Hematopoietic multipotent progenitor cell treated with erythropoietin and hydrocortisone succinate and interleukin-3 and kit ligand, for 4 days (in vitro differentiated cells): ENCODE measurements at regions not wholly inside any gene's neighbourhood (a gene's known extent, or its start where the extent isn't known, plus 50 kb on each side); places are given as distances from the start of the nearest gene placed in this dataset.

Experiments used
- DNase-seq: peaks from one replicate; pipeline ENCODE4 v3.0.0-alpha.2; 2015

GRCh38 chr1:18564676-18565075 is 66.0 kb upstream of the PAX7 start:
- DNase-seq = no peak

GRCh38 chr1:18565321-18565720 is 65.3 kb upstream of the PAX7 start:
- DNase-seq = no peak

GRCh38 chr1:18568489-18568888 is 62.2 kb upstream of the PAX7 start:
- DNase-seq = no peak

GRCh38 chr1:18569251-18569650 is 61.4 kb upstream of the PAX7 start:
- DNase-seq = no peak

GRCh38 chr1:18569811-18570545 is 60.7 kb upstream of the PAX7 start:
- no peak for DNase-seq

GRCh38 chr1:18571275-18571674 is 59.4 kb upstream of the PAX7 start:
- DNase-seq = no peak

- DNase-seq = no peak
Observed at GRCh38 chr1:18572022-18572880, 58.4 kb upstream of the PAX7 start.

GRCh38 chr1:18573170-18573569 is 57.5 kb upstream of the PAX7 start:
- no peak for DNase-seq

- no peak for DNase-seq
Observed at GRCh38 chr1:18574754-18575153, 55.9 kb upstream of the PAX7 start.

- DNase-seq = peak; percentile 68
Observed at GRCh38 chr1:18575620-18576019, 55.0 kb upstream of the PAX7 start.

- no peak for DNase-seq
Observed at GRCh38 chr1:18578271-18578670, 52.4 kb upstream of the PAX7 start.

GRCh38 chr1:18579267-18579666 is 51.4 kb upstream of the PAX7 start:
- peak; percentile 27 for DNase-seq

- DNase-seq = no peak
Observed at GRCh38 chr1:18580047-18580446, 50.6 kb upstream of the PAX7 start.

GRCh38 chr1:18580691-18581419 is 49.8 kb upstream of the PAX7 start:
- DNase-seq = no peak
